NCI-H1436 treated with DMSO at 0.1 percent for 48 hours (cell line): ENCODE measurements at regions not wholly inside any gene's neighbourhood (a gene's known extent, or its start where the extent isn't known, plus 50 kb on each side); places are given as distances from the start of the nearest gene placed in this dataset.
"Not testable (repeated sequence)": the region's sequence is repeated elsewhere in the genome, so short reads cannot be mapped to it uniquely, and the experiment has no call there.

Source experiments
- DNase-seq: peaks from one replicate; lab custom pipeline; 2025; lab: John Stamatoyannopoulos, UW

DNA sequence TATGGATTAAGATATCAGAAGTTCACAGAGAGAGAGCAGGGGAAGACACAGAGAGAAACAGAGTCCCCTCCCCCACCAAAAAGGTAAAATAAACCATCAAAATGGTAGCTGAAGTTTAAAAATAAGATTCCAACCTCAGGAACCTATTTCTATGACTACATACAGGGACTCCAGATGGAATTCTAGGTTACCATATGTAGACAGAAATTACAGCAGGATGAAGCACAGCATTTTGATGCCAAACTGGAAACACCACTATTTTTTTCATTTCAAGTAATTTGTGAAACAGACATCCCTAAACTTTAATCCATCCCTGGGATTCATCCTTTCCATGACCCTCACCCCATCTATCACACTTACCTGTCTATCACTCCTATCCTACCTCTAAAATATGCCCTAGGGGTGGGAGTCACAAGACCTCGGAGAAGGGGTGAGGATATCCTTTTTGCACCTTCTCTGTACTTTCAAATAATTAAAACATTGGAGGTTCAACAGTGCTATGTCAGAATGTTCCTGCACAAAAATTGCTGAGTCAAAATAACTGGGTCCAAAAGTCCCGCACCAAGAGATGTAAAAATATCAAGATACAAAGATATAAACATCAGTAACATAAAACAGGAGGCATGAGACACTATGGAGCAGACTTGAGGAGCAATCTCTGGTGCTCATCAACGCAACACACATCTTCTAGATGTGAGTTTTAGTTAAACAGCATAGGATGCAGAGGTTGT is 344.5 kb upstream of the RASGEF1B start:
- no peak for DNase-seq

DNA sequence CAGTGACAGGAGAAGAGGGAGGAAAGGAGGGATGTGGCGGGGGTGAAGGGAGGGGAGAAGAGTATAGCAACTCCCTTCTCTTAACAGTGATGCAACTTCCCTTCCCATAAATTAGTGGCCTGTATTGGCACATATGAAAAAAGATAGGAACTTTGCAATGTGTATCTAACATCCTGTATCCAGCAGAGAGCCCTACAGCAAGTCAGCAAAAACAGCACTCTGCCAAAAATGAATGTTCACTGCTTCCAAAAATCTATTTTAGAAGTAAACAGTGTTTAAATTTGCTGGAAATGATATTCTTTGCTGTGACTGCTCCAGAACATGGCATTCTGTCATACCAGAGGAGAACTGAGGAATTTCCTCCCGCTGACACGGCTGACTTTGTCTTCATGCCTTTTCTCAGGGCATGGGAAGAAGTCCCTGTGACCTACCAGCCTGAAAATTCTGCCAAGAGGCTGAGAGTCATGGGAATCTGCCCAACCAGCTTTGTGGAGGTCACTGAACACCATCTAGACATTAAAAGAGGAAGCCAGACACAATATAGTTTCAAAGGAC is 343.4 kb upstream of the RASGEF1B start:
- no peak for DNase-seq

DNA sequence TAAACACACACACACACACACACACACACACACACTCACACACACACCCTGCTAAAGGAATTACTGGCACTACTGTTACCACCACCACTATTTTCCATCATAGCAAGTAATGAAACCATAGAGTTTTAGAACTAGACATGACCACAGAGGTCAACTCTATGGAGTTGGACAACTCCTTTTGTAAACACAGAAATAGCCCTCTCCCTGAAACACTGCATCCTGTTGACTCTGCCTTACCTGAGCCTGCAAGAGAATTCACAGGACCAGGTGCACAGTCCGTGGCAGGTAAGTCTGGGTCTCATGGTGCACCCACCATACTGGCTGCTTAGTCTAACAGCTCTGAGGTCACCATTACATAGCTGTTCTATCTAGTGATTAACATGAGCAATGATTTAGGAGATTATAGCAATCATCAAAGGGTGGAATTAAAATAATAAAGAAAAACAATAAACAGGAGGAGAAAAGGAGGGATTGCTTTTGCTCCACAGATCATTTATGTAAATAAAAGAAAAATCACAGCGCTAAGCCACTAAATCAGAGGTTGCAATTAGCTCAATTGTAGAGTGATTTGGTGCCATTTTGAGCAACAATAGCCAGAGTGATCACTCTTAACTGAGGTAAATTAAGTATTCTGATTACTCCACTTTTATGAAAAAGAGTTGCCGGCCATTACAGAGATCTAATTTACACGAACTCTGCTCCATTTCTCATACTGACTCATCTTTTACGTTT is 340.0 kb upstream of the RASGEF1B start:
- DNase-seq: peak; percentile 62

DNA sequence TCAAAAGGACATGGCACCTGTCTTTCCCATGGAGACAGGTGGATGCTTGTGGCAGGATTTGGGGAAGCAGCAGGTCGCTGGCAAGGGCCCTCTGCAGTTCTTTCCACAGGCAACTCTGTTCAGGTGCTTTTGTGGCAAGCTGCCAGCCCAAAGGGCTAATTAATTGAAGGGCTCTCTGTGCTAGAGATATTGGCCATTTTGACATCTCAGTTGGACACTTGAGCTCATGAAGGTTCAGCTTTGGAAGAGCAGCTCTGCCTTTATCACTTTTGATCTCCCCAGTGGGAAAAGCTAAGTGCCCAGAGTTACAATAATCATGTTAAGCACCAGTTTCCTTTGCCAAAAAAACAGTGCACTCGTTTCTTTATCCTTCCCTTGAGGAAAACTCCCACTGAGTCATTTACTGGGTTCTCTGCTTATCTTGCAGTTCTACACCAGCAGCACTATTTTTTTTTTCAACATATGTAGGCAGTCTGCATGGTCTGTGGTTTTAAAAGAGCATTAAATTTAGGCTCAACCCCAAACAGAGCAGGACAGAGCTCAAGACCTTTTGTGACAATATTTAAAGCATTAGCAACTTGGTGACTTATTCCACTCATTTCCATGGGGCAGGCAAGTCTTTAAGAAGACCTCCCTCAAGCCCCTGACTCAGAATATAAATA is 336.4 kb upstream of the RASGEF1B start:
- DNase-seq: peak; percentile 95

DNA sequence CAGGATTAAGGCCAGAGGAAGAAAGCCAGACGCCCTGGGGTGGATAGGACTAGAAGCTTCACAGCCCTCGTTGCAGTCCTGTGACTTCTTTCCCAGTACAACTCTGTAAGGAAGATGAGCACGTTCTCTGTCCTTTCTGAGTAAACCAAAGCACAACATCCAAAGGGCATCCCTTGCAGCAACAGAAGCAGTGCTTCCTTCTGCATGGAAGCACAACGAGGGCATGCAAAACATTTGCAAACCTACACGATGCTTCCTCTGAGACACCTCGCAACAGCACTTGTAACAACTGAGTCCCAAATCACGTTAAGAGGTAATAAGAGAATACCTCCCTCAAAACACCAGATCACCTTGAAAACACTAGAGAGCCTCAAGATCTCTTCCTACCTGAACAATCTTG is 335.7 kb upstream of the RASGEF1B start:
- DNase-seq: no peak

DNA sequence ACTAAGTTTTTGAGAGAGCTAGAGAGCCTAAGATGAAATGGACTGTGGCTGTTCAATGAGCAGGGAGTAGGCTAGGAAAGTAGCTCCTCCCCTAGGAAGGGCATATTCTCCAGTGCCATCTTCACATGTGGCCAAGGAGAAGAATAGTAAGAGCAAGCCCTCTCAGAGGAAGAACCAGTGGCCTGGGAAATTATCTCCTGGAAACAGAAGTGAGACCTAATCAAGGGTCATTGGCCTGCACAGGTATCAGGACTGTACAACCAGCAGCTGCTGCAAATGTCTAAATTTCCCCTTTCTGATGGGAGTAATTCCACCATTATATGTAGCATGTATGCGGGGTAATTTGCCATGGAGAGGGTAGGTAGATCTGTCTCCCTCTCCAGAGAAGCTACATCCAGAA is 334.8 kb upstream of the RASGEF1B start:
- DNase-seq: no peak

DNA sequence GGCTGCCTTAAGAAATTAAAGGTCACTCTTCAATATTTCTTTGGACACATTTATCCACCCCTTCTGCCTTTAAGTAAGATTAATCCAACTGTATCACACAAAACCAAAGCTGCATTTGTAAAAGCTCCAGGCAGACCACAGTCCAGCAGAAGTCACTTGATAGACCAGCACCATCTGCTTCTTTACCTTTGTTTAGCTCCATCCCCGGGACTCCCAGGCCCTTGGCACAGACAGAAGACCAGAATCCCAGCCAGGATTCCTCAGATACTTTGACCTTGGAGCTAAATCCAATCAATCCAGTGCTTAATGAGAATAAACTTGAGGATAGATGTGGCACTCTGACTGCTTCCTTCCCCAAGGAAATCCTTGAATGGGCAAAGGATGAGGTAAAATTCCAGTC is 333.1 kb upstream of the RASGEF1B start:
- DNase-seq: no peak

DNA sequence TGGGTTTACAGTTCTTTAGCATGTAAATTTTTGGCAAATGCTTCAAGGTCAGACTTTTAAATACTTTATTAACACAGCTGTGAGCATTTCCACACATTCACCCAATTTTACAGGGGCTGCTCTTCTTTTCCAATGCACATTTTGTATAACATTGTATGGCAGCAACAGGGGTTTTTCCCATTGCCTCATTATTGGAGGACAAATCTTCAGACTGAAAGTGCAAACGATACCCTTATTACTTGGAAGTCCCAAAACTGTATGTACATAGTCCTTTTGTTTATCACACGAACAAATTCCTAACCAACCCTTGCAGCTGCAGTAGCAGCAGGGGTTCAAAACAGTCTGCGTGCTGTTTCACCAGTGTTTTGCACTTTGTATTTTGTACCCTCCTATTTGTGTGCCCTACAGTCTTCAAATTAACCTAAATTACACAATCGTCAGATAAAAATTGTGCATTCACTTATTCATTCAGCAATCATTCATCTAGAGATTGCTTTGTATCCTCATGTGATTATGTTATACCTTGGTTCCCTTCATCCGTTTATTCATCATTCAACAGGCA is 330.7 kb upstream of the RASGEF1B start:
- no peak for DNase-seq

DNA sequence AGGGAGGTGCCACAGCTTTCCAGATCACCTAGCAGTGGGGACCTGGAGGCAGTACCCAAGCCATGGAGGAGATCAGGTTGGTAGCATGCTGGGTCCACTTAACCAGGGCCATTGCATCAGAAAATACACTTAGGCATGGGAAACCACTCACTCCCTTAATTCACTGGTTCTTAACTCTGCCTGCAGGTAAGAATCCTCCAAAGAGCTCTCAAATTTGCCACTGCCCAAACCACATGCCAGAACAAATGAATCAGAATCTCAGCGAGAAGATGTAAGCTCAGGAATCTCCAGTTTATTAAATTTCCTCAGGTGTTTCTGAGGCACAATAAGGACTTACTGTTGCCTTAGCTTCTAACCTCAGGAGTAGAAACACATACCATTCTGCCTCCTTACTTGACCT is 327.7 kb upstream of the RASGEF1B start:
- no peak for DNase-seq

DNA sequence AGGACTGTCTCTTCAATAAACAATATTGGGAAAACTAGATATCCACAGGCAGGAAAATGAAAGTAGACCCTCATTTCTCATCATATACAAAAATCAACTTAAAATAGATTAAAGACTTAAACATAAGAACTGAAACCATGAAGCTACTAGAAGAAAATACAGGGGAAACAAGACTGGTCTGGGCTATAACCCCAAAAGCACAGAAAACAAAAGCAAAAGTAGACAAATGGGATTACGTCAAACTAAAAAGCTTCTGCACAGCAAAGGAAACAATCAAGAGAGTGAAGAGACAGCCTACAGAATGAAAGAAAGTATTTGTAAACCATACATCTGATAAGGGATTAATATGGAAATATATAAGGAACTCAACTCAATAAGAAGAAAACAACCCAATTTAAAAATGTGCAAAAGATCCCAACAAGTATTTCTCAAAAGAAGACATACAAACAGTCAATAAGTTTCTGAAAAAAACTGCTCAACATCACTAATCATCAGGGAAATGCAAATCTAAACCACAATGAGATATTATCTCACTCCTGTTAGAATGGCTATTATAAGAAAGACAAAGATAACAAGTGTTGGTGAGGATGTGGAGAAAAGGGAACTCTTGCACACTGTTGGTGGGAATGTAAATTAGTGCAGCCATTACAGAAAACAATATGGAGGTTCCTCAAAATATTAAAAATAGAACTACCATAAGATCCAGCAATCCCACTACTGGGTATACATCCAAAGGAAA is 325.3 kb upstream of the RASGEF1B start:
- no peak for DNase-seq

DNA sequence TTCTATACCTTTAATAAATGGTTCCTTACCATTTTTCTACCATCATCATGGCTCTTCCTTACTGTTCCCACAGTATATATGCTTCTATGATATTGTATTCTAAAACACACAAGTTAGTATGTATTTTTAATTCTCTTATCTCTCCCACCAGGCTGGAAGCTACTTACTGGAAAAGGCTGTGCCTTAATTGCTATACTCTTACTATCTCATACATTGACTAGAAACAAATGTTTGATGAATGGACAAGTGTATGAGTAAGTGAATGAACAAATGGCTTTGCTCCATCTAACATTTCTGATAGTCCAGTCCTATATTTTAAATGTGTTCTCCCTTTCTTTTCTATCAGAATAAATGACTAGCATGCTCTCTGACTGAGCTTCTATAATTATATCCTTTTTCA is 320.8 kb upstream of the RASGEF1B start:
- DNase-seq: no peak

DNA sequence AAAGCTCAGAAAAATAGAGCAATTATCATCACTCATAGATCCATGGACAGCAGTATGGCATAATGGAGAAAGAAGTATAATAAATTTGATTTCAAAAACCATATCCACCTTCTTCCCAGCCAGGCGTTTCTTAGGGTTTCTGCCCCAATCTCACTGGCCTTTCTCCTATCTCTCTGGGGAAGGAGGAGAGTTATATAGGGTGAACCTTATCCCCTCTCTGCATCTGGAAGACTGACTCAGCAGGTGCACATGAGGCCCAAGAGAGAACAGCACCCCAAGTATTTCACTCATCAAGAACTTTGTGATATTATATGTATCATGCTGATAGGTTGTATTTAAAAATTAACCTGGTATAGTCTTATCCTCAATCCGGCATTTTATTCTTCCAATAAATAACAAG is 318.8 kb upstream of the RASGEF1B start:
- no peak for DNase-seq

DNA sequence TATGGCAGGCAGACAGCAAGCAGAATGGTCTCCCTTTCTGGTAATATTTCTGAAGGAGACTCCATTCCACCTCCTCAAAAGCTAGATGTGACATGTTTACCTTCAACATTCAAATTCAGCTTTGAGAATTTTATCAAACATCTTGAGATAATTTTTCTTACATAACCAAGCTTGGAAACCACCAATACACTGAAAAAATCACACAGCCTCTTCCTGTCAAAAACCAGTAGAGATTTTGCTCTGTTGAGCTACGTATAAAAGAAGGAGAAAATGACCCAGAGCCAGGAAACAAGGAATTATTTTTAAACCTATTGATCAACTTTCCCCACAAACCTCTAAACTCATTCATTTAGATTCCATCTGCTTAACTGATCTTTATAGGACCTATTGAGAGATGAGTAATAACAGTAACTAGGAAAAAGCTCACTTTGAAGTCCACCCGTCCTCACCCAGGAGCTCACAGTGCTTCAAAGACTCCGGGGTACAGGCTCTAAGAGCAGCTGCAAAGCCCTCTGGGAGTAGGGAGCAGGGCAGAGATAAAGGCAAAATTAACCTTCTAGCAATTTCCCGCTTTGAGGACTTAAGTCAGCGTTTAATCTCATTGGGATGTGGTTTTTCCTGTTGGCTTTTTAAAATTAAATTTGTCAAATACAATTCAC is 318.2 kb upstream of the RASGEF1B start:
- no peak for DNase-seq

DNA sequence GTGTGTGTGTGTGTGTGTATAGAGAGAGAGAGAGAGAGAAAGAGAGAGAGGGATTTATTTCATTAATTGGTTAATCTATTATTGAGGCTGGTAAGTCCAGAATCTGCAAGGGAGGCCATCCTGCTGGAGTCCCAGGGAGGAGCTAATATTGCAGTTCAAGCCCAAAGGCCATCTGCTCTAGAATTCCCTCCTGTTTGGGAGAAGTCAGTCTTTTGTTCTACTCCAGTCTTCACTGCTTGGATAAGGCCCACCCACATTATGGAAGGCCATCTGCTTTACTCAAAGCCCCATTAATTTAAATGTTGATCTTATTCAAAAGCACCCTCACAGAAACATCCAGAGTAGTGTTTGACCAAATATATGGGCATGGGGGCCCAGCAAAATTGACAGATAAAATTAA is 317.5 kb upstream of the RASGEF1B start:
- no peak for DNase-seq

DNA sequence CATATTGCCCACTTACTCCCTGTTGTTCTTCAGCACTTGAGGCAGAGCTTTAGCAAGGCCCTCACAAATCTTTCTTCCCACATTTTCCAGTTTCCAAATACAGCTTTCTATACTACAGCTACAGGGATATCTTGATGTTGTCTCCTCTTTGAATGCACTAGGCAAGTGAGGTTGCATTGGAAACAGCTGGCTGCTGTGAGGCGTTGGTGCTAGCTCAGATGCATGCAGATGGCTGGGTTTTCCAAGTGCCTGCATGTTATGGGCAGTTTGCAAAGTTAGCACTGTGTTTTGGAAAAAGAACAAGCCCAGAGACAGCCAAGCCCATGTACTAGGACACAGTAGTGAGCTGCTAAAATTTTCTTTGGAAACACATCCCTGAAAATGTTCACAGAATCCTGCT is 315.1 kb upstream of the RASGEF1B start:
- no peak for DNase-seq

DNA sequence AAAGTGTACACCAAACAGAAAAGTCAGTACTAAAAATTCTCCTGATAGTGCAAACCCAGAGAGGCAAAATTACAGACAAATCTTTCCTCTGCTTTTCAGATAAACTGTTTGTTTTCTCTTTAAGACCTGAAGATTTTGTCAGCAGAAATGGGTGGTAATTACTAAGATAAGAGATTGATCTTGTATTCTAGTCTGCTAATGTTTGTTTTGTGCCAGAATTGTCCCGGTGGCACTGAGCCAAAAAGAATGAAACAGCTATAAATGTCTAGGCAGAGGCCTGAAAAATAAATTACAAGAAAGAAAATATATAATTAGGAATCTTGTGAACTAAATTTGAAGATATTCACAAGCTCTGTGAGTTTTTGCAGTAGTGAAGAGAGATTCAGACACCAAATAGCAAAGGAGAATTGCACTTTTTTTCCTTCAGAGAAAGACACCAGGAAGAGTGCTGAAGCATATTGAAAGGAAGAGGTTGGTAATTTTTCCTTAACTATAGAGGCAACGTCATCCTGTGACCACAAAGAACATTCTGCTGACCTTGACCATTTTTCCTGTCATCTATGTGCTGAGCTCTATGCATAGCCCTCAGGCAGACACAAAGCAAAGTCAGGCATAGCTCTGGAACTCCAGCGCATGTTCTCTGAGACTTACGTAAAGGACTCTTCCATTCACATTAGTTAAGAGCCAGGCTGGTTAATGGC is 314.5 kb upstream of the RASGEF1B start:
- peak; percentile 23 for DNase-seq

DNA sequence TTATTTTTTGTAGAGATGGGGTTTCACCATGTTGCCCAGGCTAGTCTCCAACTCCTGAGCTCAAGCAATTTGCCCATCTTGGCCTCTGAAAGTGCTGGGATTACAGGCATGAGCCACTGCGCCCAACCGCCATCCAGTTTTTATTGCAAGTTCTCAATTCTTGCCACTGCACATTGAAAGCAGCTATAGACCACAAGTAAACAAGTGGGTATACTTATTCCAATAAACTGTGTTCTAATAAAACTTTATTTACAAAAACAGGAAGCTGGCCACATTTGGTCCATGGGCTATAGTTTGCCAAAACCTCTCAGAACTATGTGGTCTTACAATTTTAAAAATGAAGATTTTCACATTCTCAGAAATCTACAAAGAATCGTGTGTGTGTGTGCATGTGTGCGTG is 313.6 kb upstream of the RASGEF1B start:
- DNase-seq: no peak

DNA sequence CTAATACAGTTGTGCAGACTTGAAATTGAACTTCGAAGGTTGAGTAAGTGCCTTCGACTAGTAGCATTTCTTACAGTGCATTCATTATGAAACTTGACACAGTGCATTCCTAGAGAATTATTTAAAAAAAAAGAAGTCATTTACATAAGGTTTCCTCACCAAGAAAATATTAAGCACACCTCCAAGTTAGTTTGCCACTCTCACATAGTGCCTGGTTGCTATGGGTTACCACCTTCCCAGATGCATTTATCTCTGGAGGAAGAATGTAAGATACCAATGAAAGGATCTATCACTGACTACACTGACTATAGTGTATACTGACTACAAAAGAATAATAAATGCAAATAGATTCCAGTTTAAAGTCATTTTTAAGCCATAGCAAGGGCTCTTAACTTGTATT is 311.9 kb upstream of the RASGEF1B start:
- DNase-seq: no peak

DNA sequence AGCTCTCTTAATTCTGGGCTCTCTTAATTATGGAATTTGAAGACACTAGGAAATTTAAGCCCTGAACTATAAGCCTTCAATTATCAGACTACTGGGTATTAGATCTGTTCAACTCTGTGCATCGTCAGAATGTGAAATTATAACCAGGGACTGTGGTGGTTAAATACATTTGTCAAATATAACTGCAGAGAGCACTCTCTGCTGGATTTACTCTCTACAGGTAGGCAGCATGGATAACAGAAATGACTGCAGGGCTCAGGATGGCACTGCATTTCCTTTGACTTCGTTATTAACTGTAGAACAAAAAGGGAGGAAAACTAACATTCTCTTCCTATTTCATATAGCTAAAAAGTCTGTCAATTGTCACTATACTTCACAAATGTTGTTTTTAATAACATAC is 310.1 kb upstream of the RASGEF1B start:
- no peak for DNase-seq

DNA sequence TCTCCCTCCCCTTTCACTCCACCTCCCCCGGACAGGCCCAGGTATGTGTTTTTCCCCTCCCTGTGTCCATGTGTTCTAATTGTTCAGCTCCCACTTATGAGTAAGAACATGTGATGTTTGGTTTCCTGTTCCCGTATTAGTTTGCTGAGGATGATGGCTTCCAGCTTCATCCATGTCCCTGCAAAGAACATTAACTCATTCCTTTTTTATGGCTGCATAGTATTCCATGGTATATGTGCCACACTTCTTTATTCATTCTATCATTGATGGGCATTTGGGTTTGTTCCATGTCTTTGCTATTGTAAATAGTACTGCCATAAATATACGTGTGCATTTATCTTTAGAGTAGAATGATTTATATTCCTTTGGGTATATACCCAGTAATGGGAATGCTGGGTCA is 306.0 kb upstream of the RASGEF1B start:
- not testable (repeated sequence) for DNase-seq

DNA sequence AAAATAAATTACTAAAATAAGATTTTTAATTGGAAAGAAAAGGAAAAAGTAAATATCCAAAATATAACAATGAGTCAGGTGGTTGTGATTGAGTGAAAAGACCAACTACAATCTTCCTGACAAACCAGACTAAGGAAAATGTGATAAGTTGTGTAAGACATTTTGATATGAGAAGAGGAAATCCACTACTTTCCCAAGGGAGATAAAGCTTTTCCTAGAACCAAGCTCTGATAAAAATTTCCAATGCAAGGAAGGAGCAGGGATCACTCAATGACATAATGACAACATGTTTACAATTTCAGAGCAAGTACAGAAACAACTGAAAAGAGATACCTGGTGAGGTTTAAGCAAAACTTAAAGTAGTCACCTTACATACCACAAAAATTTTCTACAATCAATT is 305.1 kb upstream of the RASGEF1B start:
- DNase-seq: no peak
